ENCODE measurements at regions not wholly inside any gene's neighbourhood (a gene's known extent, or its start where the extent isn't known, plus 50 kb on each side); places are given as distances from the start of the nearest gene placed in this dataset.

- H3K27me3 ChIP-seq (ENCODE audit: control insufficient read depth, insufficient read depth, low read length, poor library complexity, severe bottlenecking) = no peaks in the 10 kb centered on the region
- H3K27ac ChIP-seq (ENCODE audit: insufficient read depth, low read depth, low read length, poor library complexity, severe bottlenecking) = no peak overlapping the region
These were observed 243.3 kb downstream of the HLX start for GRCh38 chr1:221122501-221122900.

DNA sequence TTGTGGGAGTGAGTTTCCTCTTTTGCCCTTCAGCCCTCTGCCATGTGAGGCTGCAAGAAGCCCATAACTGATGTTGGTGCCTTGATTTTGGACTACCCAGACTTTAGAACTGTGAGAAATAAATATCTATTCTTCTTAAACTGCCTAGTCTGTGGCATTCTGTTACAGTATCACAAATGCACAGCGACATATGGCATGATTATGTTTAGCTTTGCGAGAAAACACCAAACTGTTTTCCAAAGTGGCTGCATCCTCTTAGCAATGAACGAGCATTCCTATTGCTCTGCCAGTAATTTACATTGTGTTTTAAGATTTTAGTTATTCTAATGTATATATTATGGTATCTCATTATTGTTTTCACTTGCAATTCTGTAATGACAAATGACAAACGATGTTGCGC, 246.7 kb downstream of the HLX start:
- Histone ChIP-seq H3K27ac (ENCODE audit: insufficient read depth, low read depth, low read length, poor library complexity, severe bottlenecking) (no peak overlapping the region), H3K4me1 (ENCODE audit: control insufficient read depth, insufficient read depth, low read length) (no peaks in the 10 kb centered on the region), H3K9me3 (ENCODE audit: control insufficient read depth, low read length) (no peaks in the 10 kb centered on the region), H3K36me3 (ENCODE audit: control insufficient read depth, insufficient read depth, low read length) (no peaks in the 10 kb centered on the region), H3K27me3 (ENCODE audit: control insufficient read depth, insufficient read depth, low read length, poor library complexity, severe bottlenecking) (no peaks in the 10 kb centered on the region), H3K4me3 (ENCODE audit: insufficient read depth, low read depth, low read length) (no peak overlapping the region)
- 98 to 100% methylated on average over 4 to 5 of the region's 5 CpGs for WGBS, 2 experiments

More at GRCh38 chr1:221122501-221122900, 243.3 kb downstream of the HLX start:
- H3K36me3 ChIP-seq (ENCODE audit: control insufficient read depth, insufficient read depth, low read length) = no peaks in the 10 kb centered on the region
- no peaks in the 10 kb centered on the region for H3K9me3 ChIP-seq (ENCODE audit: control insufficient read depth, low read length)
- H3K4me3 ChIP-seq (ENCODE audit: insufficient read depth, low read depth, low read length) = no peak overlapping the region
- no peaks in the 10 kb centered on the region for H3K4me1 ChIP-seq (ENCODE audit: control insufficient read depth, insufficient read depth, low read length)
- WGBS, 2 experiments = 80 to 94% methylated on average over 1 of the region's 1 CpG

DNA sequence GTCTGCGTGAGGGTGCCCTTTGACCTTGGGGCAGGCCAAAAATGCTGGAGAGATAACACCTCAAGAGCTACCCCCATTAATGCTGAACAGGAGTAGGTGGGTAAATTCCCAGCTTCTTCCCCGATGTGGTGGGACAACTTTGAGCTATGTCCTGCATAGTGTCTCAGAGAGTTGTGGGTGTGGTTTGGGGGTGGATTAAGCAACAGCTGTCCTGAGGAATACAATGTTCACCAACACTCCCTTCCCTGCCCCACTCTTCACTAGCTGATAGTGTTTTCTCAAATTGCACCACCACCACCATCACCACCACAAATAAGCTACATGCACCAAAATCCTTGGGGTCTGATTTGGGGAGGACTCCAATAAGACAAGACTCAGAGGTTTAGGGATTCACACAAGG, 258.4 kb downstream of the HLX start:
- H3K9me3 ChIP-seq (ENCODE audit: control insufficient read depth, low read length) = no peaks in the 10 kb centered on the region
- WGBS, 2 experiments = 87 to 94% methylated on average over 2 of the region's 2 CpGs
- H3K36me3 ChIP-seq (ENCODE audit: control insufficient read depth, insufficient read depth, low read length) = no peaks in the 10 kb centered on the region
- H3K27ac ChIP-seq (ENCODE audit: insufficient read depth, low read depth, low read length, poor library complexity, severe bottlenecking) = no peak overlapping the region
- H3K27me3 ChIP-seq (ENCODE audit: control insufficient read depth, insufficient read depth, low read length, poor library complexity, severe bottlenecking) = no peaks in the 10 kb centered on the region
- no peaks in the 10 kb centered on the region for H3K4me1 ChIP-seq (ENCODE audit: control insufficient read depth, insufficient read depth, low read length)
- H3K4me3 ChIP-seq (ENCODE audit: insufficient read depth, low read depth, low read length) = no peak overlapping the region

GRCh38 chr1:221138516-221138915, 259.3 kb downstream of the HLX start:
- H3K36me3 ChIP-seq (ENCODE audit: control insufficient read depth, insufficient read depth, low read length) = no peaks in the 10 kb centered on the region

DNA sequence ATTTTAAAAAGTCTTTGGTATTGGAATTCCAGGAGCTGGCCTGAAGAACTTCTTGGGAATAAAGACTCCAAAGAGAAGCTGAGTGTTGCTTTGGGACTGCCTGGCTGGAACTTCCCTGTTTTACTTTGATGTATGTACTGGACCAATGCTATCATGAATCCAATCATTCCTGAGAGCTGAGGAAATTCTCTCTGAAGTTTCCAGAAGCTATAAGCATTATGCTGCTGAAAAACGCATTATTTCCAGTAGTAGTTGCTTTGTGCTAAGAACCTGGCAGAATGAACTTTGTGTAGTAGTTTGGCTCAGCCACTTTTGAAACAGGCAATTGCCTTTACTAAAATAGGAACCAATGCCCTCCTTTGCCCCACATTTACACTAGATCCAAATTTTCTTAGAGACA, 260.7 kb downstream of the HLX start:
- Histone ChIP-seq H3K9me3 (ENCODE audit: control insufficient read depth, low read length) (no peaks in the 10 kb centered on the region), H3K4me3 (ENCODE audit: insufficient read depth, low read depth, low read length) (no peak overlapping the region), H3K27me3 (ENCODE audit: control insufficient read depth, insufficient read depth, low read length, poor library complexity, severe bottlenecking) (no peaks in the 10 kb centered on the region), H3K36me3 (ENCODE audit: control insufficient read depth, insufficient read depth, low read length) (no peaks in the 10 kb centered on the region), H3K27ac (ENCODE audit: insufficient read depth, low read depth, low read length, poor library complexity, severe bottlenecking) (no peak overlapping the region), H3K4me1 (ENCODE audit: control insufficient read depth, insufficient read depth, low read length) (no peaks in the 10 kb centered on the region)
- WGBS, 2 experiments = 84 to 94% methylated on average over 1 of the region's 1 CpG

More at GRCh38 chr1:221138516-221138915, 259.3 kb downstream of the HLX start:
- Histone ChIP-seq H3K9me3 (ENCODE audit: control insufficient read depth, low read length) (no peaks in the 10 kb centered on the region), H3K4me3 (ENCODE audit: insufficient read depth, low read depth, low read length) (no peak overlapping the region), H3K27me3 (ENCODE audit: control insufficient read depth, insufficient read depth, low read length, poor library complexity, severe bottlenecking) (no peaks in the 10 kb centered on the region), H3K4me1 (ENCODE audit: control insufficient read depth, insufficient read depth, low read length) (no peaks in the 10 kb centered on the region), H3K27ac (ENCODE audit: insufficient read depth, low read depth, low read length, poor library complexity, severe bottlenecking) (no peak overlapping the region)

GRCh38 chr1:221141096-221141495, 261.9 kb downstream of the HLX start:
- H3K27ac ChIP-seq (ENCODE audit: insufficient read depth, low read depth, low read length, poor library complexity, severe bottlenecking) = no peak overlapping the region
- no peak overlapping the region for H3K4me3 ChIP-seq (ENCODE audit: insufficient read depth, low read depth, low read length)
- H3K4me1 ChIP-seq (ENCODE audit: control insufficient read depth, insufficient read depth, low read length) = no peaks in the 10 kb centered on the region
- no peaks in the 10 kb centered on the region for H3K36me3 ChIP-seq (ENCODE audit: control insufficient read depth, insufficient read depth, low read length)
- H3K27me3 ChIP-seq (ENCODE audit: control insufficient read depth, insufficient read depth, low read length, poor library complexity, severe bottlenecking) = no peaks in the 10 kb centered on the region
- H3K9me3 ChIP-seq (ENCODE audit: control insufficient read depth, low read length) = no peaks in the 10 kb centered on the region
- WGBS, 2 experiments = 94 to 98% methylated on average over 2 of the region's 2 CpGs

DNA sequence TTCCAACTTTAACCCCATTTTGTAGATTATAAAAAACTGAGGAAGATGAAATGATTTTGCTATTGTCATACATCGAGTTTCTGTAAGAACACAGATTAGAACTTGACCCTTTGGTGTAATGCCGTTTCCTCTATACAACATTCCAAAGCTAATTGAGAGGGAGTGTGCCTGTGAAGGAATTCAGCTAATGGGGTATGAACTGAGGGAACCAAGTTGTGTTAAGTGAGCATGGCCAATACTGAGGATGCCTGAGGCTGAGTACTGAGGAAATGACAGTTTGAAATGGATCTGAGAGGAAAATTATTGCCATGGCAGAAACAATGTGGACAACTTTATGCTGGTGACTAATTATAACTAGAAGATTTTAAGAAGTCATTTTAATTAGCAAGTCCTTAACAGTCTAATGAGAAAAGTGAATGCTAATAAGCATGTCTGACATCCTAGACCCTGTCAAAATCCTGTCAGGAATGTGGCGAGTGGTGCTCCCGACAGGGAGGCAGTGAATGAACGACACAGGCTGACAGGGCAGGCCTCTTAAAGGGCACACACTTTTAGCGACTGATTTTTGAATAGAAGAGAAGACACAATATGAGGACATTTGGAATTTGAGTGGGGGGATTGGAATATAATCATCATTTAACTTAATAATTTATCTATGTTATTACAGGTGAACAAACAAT, 262.5 kb downstream of the HLX start:
- H3K9me3 ChIP-seq (ENCODE audit: control insufficient read depth, low read length) = no peaks in the 10 kb centered on the region
- no peak overlapping the region for H3K27ac ChIP-seq (ENCODE audit: insufficient read depth, low read depth, low read length, poor library complexity, severe bottlenecking)
- 64 to 71% methylated on average over 4 to 6 of the region's 6 CpGs for WGBS, 2 experiments
- H3K27me3 ChIP-seq (ENCODE audit: control insufficient read depth, insufficient read depth, low read length, poor library complexity, severe bottlenecking) = no peaks in the 10 kb centered on the region
- no peaks in the 10 kb centered on the region for H3K4me1 ChIP-seq (ENCODE audit: control insufficient read depth, insufficient read depth, low read length)
- no peaks in the 10 kb centered on the region for H3K36me3 ChIP-seq (ENCODE audit: control insufficient read depth, insufficient read depth, low read length)
- no peak overlapping the region for H3K4me3 ChIP-seq (ENCODE audit: insufficient read depth, low read depth, low read length)

GRCh38 chr1:221148660-221149059, 269.4 kb downstream of the HLX start:
- H3K27me3 ChIP-seq (ENCODE audit: control insufficient read depth, insufficient read depth, low read length, poor library complexity, severe bottlenecking) = no peaks in the 10 kb centered on the region
- no peaks in the 10 kb centered on the region for H3K9me3 ChIP-seq (ENCODE audit: control insufficient read depth, low read length)
- no peaks in the 10 kb centered on the region for H3K4me1 ChIP-seq (ENCODE audit: control insufficient read depth, insufficient read depth, low read length)
- H3K36me3 ChIP-seq (ENCODE audit: control insufficient read depth, insufficient read depth, low read length) = no peaks in the 10 kb centered on the region
- H3K4me3 ChIP-seq (ENCODE audit: insufficient read depth, low read depth, low read length) = no peak overlapping the region
- WGBS, 2 experiments = 90 to 92% methylated on average over 4 of the region's 4 CpGs
- no peak overlapping the region for H3K27ac ChIP-seq (ENCODE audit: insufficient read depth, low read depth, low read length, poor library complexity, severe bottlenecking)

- H3K4me1 ChIP-seq (ENCODE audit: control insufficient read depth, insufficient read depth, low read length) = no peaks in the 10 kb centered on the region
- 87 to 95% methylated on average over 4 of the region's 4 CpGs for WGBS, 2 experiments
- no peaks in the 10 kb centered on the region for H3K36me3 ChIP-seq (ENCODE audit: control insufficient read depth, insufficient read depth, low read length)
- H3K27ac ChIP-seq (ENCODE audit: insufficient read depth, low read depth, low read length, poor library complexity, severe bottlenecking) = no peak overlapping the region
- no peaks in the 10 kb centered on the region for H3K27me3 ChIP-seq (ENCODE audit: control insufficient read depth, insufficient read depth, low read length, poor library complexity, severe bottlenecking)
- H3K4me3 ChIP-seq (ENCODE audit: insufficient read depth, low read depth, low read length) = no peak overlapping the region
- no peaks in the 10 kb centered on the region for H3K9me3 ChIP-seq (ENCODE audit: control insufficient read depth, low read length)
These were observed 269.9 kb downstream of the HLX start for GRCh38 chr1:221149111-221149510.

DNA sequence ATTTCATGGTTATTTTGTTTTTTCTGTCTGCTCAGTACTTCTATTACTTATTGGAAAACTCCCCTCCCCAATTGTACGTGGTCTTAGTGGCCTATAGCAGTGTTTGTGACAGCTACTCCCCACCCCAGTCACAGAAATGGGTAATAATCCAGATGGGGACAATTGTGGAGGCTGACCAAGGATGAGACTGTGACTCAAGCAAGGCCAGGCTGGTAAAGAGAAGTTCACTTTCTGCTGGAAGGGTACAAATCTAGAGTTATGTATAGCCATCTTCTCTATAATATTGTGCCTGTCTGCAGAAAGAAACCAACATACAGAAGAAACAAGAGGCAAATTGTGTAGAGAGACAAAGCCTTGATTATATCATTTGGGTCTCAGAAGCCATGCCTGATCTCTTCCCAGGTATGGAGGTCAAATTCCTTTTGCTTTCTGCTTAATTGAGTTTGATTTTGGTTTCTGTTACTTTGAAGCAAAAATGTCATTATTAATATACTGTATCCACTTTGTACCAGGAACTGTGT, 270.4 kb downstream of the HLX start:
- no peak overlapping the region for H3K27ac ChIP-seq (ENCODE audit: insufficient read depth, low read depth, low read length, poor library complexity, severe bottlenecking)
- no peak overlapping the region for H3K4me3 ChIP-seq (ENCODE audit: insufficient read depth, low read depth, low read length)
- WGBS, 2 experiments = 75 to 100% methylated on average over 1 of the region's 1 CpG
- no peaks in the 10 kb centered on the region for H3K36me3 ChIP-seq (ENCODE audit: control insufficient read depth, insufficient read depth, low read length)
- H3K27me3 ChIP-seq (ENCODE audit: control insufficient read depth, insufficient read depth, low read length, poor library complexity, severe bottlenecking) = no peaks in the 10 kb centered on the region
- H3K9me3 ChIP-seq (ENCODE audit: control insufficient read depth, low read length) = no peaks in the 10 kb centered on the region
- no peaks in the 10 kb centered on the region for H3K4me1 ChIP-seq (ENCODE audit: control insufficient read depth, insufficient read depth, low read length)

- Histone ChIP-seq H3K27me3 (ENCODE audit: control insufficient read depth, insufficient read depth, low read length, poor library complexity, severe bottlenecking) (no peaks in the 10 kb centered on the region), H3K9me3 (ENCODE audit: control insufficient read depth, low read length) (no peaks in the 10 kb centered on the region), H3K27ac (ENCODE audit: insufficient read depth, low read depth, low read length, poor library complexity, severe bottlenecking) (no peak overlapping the region), H3K36me3 (ENCODE audit: control insufficient read depth, insufficient read depth, low read length) (no peaks in the 10 kb centered on the region), H3K4me1 (ENCODE audit: control insufficient read depth, insufficient read depth, low read length) (no peaks in the 10 kb centered on the region), H3K4me3 (ENCODE audit: insufficient read depth, low read depth, low read length) (no peak overlapping the region)
These were observed 271.8 kb downstream of the HLX start for GRCh38 chr1:221150996-221151395.
